ENCODE measurements at regions not wholly inside any gene's neighbourhood (a gene's known extent, or its start where the extent isn't known, plus 50 kb on each side); places are given as distances from the start of the nearest gene placed in this dataset.

GRCh38 chr3:1571736-1572135, 478.9 kb downstream of the CNTN6 start:
- TF ChIP-seq CTCF (conservative IDR thresholded peaks at IDR 0.05; ENCODE audit: low read length) (no peak), EZH2phosphoT487 (IDR thresholded peaks at IDR 0.05; ENCODE audit: borderline replicate concordance) (no peak)

Measured in Loucy (cell line).